WI38 (cell line): ENCODE measurements at regions not wholly inside any gene's neighbourhood (a gene's known extent, or its start where the extent isn't known, plus 50 kb on each side); places are given as distances from the start of the nearest gene placed in this dataset.

Experiments
- H3K4me3 ChIP-seq: 2 replicates; pipeline ENCODE4 v1.5.1; 2011; ENCODE audit warnings: low read depth, mild to moderate bottlenecking, control low read depth, low read length
- CTCF ChIP-seq: IDR thresholded peaks from 2 replicates; pipeline ENCODE4 v1.5.1; 2012; ENCODE audit warnings: low read depth, mild to moderate bottlenecking, control low read depth, low read length

- no peak for TF ChIP-seq CTCF
- no peak overlapping the region for H3K4me3 ChIP-seq
Measured at GRCh38 chr13:64314331-64314730, 2898.7 kb upstream of the PCDH20 start.

DNA sequence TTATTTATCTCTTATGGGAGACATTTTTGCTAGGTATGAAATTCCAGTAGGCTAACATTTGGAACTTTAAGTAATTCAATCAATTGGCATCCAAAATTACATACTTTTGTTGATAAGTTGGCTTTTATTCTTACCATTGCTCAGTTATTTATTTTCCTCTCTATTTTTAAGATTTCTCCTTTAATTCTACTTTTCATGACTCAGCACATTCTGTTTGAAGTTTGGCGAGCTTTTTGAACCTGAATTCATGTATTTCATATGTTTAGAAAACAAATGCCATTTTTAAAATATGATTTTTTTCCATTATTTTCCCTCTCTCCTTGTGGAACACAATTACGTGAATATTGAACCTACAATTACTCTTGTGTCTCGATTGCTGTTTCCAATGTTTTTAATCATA lies 2896.3 kb upstream of the PCDH20 start:
- H3K4me3 ChIP-seq: no peak overlapping the region
- TF ChIP-seq CTCF: no peak

DNA sequence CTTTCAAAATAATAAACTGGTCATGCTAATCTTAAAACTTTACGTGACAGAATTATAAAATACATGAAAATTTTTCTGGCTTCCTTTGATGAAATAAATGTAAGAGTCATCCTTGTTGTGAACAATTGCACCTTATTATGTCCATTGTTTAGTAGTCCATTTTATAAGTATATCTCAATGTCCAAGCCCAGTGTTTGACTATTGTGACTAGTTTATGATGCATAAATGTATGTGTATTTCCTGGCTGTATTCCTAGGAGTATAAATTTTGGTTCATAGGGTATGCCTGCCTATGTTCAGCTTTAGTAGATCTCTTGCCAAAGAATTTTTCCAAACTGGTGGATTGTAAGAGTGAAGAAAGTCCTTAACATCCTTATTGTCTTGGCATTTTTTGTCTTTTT lies 2895.5 kb upstream of the PCDH20 start:
- TF ChIP-seq CTCF: no peak

DNA sequence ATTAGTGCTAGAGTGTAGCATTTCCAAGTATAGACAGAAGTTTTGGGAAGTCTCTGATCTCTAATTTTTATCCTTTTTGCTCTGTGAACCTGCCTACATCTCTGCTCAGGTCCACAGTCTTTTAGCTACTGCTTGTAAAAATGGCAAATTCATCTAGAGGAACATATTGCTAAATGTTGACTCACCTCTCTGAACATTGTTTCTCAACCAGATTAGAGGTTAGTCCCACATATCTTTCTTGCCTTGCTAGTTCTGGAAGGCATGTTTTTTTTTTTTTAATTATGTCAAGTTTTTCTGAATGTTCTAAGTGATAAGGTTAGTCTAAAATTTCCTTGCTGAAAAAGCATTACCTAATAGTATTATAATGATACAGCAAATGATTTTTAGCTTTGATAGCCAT lies 2889.6 kb upstream of the PCDH20 start:
- H3K4me3 ChIP-seq: no peak overlapping the region
- TF ChIP-seq CTCF: no peak

More for the DNA sequence above, 2895.5 kb upstream of the PCDH20 start:
- H3K4me3 ChIP-seq: no peak overlapping the region

DNA sequence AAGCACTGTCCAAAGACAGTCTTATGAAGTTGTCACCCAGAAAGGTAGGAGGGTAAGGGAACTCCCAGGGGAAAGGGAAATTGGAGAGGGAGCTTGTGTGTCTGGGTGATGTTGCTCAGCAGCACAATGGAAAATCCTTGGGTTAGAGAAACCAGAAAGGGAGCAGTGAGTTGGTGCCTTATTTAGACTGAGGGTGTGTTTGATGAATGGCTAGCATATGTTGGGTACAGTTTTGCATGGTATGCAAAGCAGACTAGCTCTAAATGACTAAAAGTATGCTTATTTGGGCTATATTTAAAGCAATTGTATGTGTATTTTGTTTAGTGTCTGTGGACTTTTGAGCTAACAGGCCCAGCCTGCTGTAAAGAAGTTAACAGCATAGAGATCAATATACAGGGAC lies 2884.6 kb upstream of the PCDH20 start:
- H3K4me3 ChIP-seq: no peak overlapping the region
- no peak for TF ChIP-seq CTCF

- H3K4me3 ChIP-seq: no peak overlapping the region
- TF ChIP-seq CTCF: no peak
Measured at GRCh38 chr13:64293923-64294322, 2878.3 kb upstream of the PCDH20 start.

- no peak for TF ChIP-seq CTCF
Measured at GRCh38 chr13:64289702-64290101, 2874.1 kb upstream of the PCDH20 start.

More at GRCh38 chr13:64289702-64290101, 2874.1 kb upstream of the PCDH20 start:
- no peak overlapping the region for H3K4me3 ChIP-seq
